ENCODE measurements at regions not wholly inside any gene's neighbourhood (a gene's known extent, or its start where the extent isn't known, plus 50 kb on each side); places are given as distances from the start of the nearest gene placed in this dataset.

DNA sequence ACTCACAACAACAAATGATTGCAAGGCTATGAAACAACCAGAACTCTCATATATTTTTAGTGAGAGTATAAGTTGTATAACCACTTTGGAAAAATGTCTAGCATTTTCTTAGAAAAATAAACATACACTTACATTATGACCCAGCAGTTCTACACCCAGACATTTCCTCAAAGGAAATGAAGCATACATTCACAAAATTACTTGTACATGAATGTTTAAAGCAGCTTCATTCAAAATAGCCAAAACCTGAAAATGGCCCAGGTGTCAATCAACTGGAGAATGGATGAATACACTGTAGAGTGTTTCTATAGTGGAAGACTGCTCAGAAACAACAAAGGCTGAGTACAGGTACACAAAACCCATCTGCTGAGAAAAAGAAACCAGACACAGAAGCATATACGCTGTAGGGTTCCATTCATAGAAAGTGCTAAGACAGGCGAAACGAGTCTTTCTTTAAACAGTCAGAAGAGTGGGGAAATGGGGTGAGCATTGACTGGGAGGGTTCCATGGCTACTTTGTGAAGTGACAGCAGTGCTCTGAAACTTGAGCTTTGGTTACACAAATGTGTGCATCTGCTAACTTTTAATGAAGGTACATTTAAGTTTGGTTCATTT lies 799.0 kb downstream of the DCDC2C start:
- Mint-ChIP-seq H3K4me1 (no peaks in the 10 kb centered on the region), H3K9me3 (peaks cover 2% of the 10 kb centered on the region), H3K36me3 (ENCODE audit: low read depth) (no peaks in the 10 kb centered on the region), H3K27ac (no peak overlapping the region), H3K4me3 (no peak overlapping the region), H3K27me3 (no peaks in the 10 kb centered on the region)
- DNase-seq = no peak
- CTCF ChIA-PET = no interaction called here
- POLR2A ChIA-PET = no interaction called here

DNA sequence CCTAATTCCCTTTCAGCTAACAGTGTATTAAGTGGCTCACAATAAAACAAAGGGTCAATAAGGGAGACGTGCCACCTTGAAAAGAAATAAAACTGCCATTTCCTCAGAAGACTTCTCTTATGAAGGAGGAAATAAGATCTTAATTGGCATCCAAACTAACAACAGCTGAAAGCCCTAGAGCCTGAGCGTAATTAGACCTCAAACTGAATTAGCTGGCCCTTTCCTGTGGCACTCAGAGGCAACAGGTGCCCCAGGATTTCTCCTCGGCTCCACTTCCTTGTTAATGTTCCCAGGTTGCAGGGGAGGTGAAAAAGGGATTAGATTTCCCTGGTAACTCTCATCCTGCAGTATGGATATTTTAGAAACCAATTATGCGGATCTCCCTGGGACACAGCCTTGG lies 804.3 kb downstream of the DCDC2C start:
- Mint-ChIP-seq H3K27ac (no peak overlapping the region), H3K4me1 (no peaks in the 10 kb centered on the region), H3K4me3 (no peak overlapping the region), H3K36me3 (ENCODE audit: low read depth) (no peaks in the 10 kb centered on the region), H3K9me3 (peaks cover 13% of the 10 kb centered on the region), H3K27me3 (no peaks in the 10 kb centered on the region)
- POLR2A ChIA-PET = no interaction called here
- CTCF ChIA-PET = no interaction called here
- no peak for DNase-seq

DNA sequence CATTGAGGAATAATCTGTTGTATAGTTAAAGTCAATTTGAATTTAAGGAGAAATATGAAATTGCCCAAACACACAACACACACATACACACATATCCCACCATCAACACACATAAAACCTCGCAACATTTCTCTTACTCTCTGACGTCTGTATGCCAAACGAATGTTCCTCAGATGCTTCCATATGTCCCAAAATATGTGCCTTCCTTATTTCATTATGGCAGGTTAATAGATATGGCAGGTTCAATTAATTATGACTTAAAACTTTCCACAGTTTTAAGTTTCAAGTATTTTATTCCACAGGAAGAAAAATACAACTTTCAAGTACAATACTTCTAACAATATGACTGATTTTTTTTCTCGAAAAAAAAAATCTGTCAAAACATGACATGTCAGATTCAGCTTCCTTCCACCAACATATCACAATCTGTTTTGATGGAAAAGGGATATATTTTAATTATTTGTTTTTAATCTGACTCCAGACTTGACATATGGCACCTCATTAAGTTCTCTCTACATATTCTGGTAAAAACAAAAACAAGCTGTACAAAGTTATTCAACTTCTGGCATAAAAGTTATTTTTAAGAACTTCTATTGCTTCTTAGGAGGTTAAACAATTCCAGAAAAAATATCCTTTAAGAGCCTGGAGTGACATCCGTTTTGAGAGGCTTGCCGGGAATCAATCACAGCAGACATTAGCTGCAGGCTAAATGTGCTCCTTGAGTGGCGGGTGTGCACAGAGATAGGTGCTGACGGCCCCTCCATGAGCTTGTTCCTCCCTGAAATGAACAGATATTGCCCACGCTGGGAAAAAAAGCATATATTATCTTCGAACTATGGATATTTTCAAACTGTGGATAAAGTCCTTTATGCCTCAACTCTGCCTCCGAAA lies 812.7 kb downstream of the DCDC2C start:
- H3K27ac Mint-ChIP-seq = no peak overlapping the region
- H3K9me3 Mint-ChIP-seq = peaks cover 18% of the 10 kb centered on the region
- ChIA-PET POLR2A (no interaction called here), CTCF (no interaction called here)
- no peaks in the 10 kb centered on the region for H3K36me3 Mint-ChIP-seq (ENCODE audit: low read depth)
- DNase-seq = no peak
- no peaks in the 10 kb centered on the region for H3K4me1 Mint-ChIP-seq
- no peaks in the 10 kb centered on the region for H3K27me3 Mint-ChIP-seq
- H3K4me3 Mint-ChIP-seq = no peak overlapping the region

DNA sequence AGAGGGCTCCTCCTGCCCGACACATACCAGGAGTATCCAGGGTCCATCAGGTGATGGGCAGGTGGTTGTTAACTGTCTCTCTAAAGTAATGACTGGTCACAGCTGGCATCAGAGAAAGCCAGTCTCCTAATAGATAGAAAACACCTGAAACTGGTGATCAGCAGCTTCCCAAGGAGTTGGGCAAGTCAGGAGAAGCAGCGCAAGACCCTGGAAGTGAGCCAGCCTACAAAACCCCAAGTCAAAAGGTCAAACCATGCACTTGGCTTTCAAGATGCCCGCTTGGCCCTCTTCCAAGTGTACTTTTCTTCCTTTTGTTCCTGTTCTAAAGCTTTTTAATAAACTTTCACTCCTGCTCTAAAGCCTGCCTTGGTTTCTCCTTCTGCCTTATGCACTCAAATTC lies 815.2 kb downstream of the DCDC2C start:
- Mint-ChIP-seq H3K27me3 (no peaks in the 10 kb centered on the region), H3K36me3 (ENCODE audit: low read depth) (no peaks in the 10 kb centered on the region), H3K4me1 (no peaks in the 10 kb centered on the region), H3K9me3 (peaks cover 16% of the 10 kb centered on the region), H3K4me3 (no peak overlapping the region), H3K27ac (no peak overlapping the region)
- DNase-seq = no peak
- CTCF ChIA-PET = no interaction called here
- POLR2A ChIA-PET = no interaction called here

DNA sequence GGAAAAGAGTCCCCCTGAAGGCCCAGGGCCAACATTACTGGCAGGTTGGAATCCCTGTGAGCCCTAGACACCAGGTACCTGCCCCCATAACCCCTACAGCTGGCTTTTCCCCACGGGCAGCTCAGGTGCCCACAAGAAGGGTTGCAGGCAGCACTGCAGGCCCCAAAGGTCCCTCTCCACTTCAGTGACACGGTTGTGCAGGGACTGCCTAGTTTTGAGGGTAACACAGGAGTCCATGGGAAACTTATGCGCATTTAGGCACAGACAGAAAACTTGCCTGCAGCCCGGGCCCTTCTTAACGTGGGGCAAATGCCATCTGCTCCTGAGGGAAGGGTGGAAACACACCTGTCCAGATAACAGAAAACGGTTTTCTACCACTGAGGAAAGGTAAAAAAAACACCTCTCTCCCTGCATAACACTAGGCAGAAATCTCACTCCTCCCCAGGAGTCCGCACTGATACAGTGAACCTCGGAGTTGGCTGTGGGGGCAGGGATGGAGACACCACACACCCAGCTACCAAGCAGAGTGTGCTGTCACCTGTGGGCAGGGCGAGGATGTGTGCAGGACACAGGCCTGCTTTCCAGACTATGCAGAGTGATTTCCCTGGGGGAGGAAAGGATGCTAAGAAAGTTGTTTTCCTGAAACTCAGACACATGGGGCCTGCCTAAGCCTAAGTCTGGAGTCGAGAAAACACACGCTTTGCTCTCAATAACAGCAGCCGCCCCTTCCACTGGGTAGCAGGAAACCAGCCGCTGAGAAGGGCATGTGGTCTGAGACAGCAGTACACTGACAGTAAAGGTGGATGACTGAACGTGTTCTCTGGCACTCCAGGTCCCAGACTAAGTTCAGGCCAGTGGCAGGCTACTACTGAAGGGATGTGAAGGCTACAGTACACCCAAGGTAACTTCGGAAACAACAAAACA lies 819.4 kb downstream of the DCDC2C start:
- POLR2A ChIA-PET = no interaction called here
- Mint-ChIP-seq H3K27ac (no peak overlapping the region), H3K36me3 (ENCODE audit: low read depth) (no peaks in the 10 kb centered on the region), H3K4me1 (no peaks in the 10 kb centered on the region), H3K4me3 (no peak overlapping the region), H3K27me3 (no peaks in the 10 kb centered on the region), H3K9me3 (peaks cover 4% of the 10 kb centered on the region)
- CTCF ChIA-PET = interaction anchor here (0.6 kb wide), 1 partner anchor 514 kb away, joined by 5 read pairs; no protein-coding TSS in a partner anchor
- no peak for DNase-seq

DNA sequence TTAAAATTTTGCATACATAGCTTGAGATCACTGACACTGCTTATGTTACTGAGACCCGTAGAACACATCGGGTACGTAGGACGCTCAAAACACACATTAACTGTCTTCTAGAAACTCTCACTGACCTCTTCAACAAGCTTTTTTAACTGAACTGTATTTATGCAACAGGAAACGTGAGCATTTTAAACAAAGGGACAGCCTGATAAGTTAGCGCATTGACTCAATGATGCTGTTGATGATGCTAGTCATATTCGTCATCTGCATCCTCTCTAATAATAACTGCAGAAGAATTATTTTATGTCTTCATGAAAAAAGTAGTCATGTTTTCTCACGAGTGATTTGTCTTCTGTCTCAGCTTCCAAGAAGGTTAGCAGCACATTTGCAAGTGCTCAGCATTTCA lies 824.0 kb downstream of the DCDC2C start:
- Mint-ChIP-seq H3K27ac (no peak overlapping the region), H3K27me3 (no peaks in the 10 kb centered on the region), H3K9me3 (peaks cover 6% of the 10 kb centered on the region), H3K36me3 (ENCODE audit: low read depth) (no peaks in the 10 kb centered on the region), H3K4me1 (no peaks in the 10 kb centered on the region), H3K4me3 (no peak overlapping the region)
- no peak for DNase-seq
- ChIA-PET POLR2A (no interaction called here), CTCF (no interaction called here)

DNA sequence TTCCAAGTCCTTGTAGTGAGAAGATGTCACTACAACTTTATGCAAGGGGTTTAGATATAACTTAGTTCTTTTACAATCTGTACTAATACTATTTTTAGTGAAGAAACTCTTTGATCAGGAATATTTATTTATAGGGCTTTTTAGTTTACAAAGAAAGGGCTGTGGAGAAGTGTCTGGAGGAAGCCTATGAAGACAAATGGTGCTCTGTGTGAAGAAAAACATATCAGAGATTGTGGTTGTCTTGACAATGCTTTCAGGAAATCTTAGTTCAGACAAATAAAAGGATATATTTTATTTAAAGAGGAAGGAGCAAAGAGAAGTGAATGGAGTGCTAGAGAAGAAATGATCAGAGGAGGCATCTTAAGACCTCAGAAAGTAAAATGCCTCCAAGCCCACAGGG lies 824.9 kb downstream of the DCDC2C start:
- DNase-seq = no peak
- Mint-ChIP-seq H3K27ac (no peak overlapping the region), H3K9me3 (peaks cover 6% of the 10 kb centered on the region), H3K27me3 (no peaks in the 10 kb centered on the region), H3K4me1 (no peaks in the 10 kb centered on the region), H3K4me3 (no peak overlapping the region), H3K36me3 (ENCODE audit: low read depth) (no peaks in the 10 kb centered on the region)
- ChIA-PET POLR2A (no interaction called here), CTCF (no interaction called here)

DNA sequence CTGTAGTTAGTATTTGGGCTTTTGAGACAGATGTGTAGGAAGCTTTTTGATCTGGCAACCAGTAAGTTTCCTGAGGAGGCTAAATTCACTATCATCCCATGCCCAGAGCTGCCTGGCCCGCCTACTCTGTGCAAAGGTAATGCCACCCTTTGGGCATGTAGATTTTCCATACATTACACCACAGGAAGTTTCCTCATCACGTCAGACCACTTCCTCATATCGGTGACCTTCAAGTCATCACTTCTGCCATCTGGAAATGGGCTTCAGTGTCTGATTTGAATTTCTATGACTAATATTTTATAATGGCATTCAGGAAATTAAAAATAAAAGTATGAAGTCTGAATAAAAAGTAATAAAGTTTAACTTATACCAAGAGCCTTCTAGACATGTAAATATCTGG lies 825.4 kb downstream of the DCDC2C start:
- H3K36me3 Mint-ChIP-seq (ENCODE audit: low read depth) = no peaks in the 10 kb centered on the region
- H3K27me3 Mint-ChIP-seq = no peaks in the 10 kb centered on the region
- CTCF ChIA-PET = no interaction called here
- POLR2A ChIA-PET = no interaction called here
- no peak overlapping the region for H3K27ac Mint-ChIP-seq
- no peak overlapping the region for H3K4me3 Mint-ChIP-seq
- no peak for DNase-seq
- no peaks in the 10 kb centered on the region for H3K4me1 Mint-ChIP-seq
- H3K9me3 Mint-ChIP-seq = peaks cover 6% of the 10 kb centered on the region

DNA sequence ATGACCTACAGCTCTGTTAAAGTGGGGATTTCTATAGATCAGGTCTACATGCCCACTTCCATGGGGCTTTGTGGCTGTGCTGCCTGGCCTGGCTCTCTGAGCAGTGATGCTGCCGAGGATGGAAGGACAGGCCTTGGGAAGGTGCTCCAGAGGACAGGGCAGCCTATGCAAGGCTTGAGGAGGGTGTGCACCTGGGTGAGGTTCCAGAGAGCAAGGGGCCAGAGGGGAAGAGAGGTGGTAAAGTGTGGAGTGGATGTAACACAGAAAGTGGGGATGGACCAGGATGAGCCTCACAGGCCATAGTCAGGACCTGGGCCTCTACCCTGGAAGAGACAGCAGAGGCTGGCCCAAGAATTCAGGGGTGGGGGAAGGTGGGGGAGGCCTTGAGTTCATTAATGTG lies 826.4 kb downstream of the DCDC2C start:
- Mint-ChIP-seq H3K27me3 (no peaks in the 10 kb centered on the region), H3K27ac (no peak overlapping the region), H3K9me3 (peaks cover 8% of the 10 kb centered on the region), H3K4me3 (no peak overlapping the region), H3K4me1 (no peaks in the 10 kb centered on the region), H3K36me3 (ENCODE audit: low read depth) (no peaks in the 10 kb centered on the region)
- ChIA-PET POLR2A (no interaction called here), CTCF (no interaction called here)
- no peak for DNase-seq

DNA sequence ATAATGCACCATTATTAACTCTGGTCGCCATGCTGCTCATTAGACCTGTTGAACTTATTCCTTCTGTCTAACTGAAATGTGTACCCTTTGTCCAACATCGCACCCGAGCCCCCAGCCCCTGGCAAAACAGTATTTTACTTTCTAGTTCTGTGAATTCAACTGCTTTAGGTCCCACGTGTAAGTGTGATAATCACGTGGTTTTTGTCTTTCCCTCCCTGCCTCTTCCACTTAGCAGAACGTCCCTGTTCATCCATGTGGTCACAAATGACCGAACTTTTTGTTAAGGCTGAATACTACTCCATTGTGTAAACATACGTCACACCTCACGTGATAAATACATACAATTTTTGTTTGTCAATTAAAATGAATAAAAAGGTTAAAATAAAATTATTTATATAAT lies 826.9 kb downstream of the DCDC2C start:
- Mint-ChIP-seq H3K9me3 (peaks cover 8% of the 10 kb centered on the region), H3K36me3 (ENCODE audit: low read depth) (no peaks in the 10 kb centered on the region), H3K27me3 (no peaks in the 10 kb centered on the region), H3K4me3 (no peak overlapping the region), H3K27ac (no peak overlapping the region), H3K4me1 (no peaks in the 10 kb centered on the region)
- ChIA-PET POLR2A (no interaction called here), CTCF (no interaction called here)
- no peak for DNase-seq

DNA sequence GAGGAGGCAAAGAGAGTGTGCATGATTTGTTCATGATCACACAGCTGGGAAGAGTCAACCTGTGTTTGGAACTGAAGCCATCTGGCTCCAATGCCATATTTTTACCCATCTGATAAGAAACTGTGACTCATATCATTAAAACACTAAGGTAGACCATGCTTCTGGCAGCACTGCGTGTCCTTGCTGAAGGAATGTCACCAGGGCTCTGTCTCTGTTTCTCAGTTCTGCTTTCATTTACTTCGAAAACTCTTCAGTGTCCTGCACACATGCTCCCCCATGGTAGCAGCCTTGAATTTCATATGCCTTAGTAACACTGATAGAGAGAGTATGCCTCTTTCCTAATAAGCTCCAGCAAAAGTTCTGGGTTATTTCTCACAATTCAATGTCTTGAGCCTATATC lies 830.4 kb downstream of the DCDC2C start:
- H3K27me3 Mint-ChIP-seq = no peaks in the 10 kb centered on the region
- DNase-seq = no peak
- no peak overlapping the region for H3K27ac Mint-ChIP-seq
- no peak overlapping the region for H3K4me3 Mint-ChIP-seq
- no peaks in the 10 kb centered on the region for H3K36me3 Mint-ChIP-seq (ENCODE audit: low read depth)
- CTCF ChIA-PET = no interaction called here
- no peaks in the 10 kb centered on the region for H3K4me1 Mint-ChIP-seq
- POLR2A ChIA-PET = no interaction called here
- peaks cover 8% of the 10 kb centered on the region for H3K9me3 Mint-ChIP-seq

DNA sequence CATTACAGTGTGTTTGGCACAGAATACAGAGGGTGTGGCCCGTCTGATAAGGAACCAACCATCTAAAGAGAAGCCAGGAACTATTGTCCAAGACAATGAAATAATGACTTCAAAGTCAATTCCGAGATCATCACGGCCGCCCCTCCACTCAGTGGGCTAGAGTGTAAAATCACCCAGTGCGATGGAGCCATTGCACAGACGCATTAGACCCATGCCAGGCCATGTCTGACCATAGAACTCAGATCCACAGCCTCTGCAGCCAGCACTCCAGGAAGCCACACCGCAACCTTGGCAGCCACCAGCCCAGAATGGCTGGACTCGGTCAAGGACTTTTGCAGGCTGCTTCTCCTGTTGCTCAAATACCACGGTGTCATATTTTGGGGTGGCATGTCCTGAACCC lies 835.7 kb downstream of the DCDC2C start:
- H3K27me3 Mint-ChIP-seq = no peaks in the 10 kb centered on the region
- ChIA-PET POLR2A (no interaction called here), CTCF (no interaction called here)
- peaks cover 6% of the 10 kb centered on the region for H3K9me3 Mint-ChIP-seq
- no peak overlapping the region for H3K4me3 Mint-ChIP-seq
- no peaks in the 10 kb centered on the region for H3K4me1 Mint-ChIP-seq
- H3K36me3 Mint-ChIP-seq (ENCODE audit: low read depth) = no peaks in the 10 kb centered on the region
- H3K27ac Mint-ChIP-seq = no peak overlapping the region
- no peak for DNase-seq

DNA sequence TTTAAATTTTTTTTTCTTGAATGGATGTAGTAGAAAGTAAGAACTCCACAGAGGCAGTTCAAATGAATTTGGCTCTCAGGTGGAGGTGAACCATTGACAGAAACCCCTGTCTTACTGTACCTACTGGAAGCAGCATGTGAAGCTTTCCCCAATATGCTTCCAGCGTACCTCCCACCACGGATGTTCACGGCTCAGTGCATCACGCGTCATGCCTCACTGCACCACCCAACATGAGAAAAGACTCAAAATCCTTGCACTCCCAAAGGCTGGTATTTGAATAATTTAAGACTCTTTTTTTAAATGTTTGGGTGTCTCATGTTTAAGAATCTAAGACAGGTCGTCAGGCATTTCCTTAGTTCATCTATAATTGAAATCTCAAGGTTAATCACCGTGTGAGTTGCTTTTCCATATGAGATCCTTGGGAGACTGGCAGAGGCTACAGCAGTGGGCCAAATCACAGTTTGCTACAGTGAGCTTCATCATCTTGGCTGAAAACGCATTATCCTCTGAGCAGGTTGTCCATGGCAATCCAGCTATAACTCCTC lies 846.4 kb downstream of the DCDC2C start:
- ChIA-PET CTCF (no interaction called here), POLR2A (no interaction called here)
- DNase-seq = no peak
- peaks cover 5% of the 10 kb centered on the region for H3K9me3 Mint-ChIP-seq
- H3K4me1 Mint-ChIP-seq = no peaks in the 10 kb centered on the region
- no peaks in the 10 kb centered on the region for H3K27me3 Mint-ChIP-seq
- H3K27ac Mint-ChIP-seq = no peak overlapping the region
- no peak overlapping the region for H3K4me3 Mint-ChIP-seq
- H3K36me3 Mint-ChIP-seq (ENCODE audit: low read depth) = no peaks in the 10 kb centered on the region
